K562 (cell line): ENCODE measurements at regions not wholly inside any gene's neighbourhood (a gene's known extent, or its start where the extent isn't known, plus 50 kb on each side); places are given as distances from the start of the nearest gene placed in this dataset.
A peak's percentile ranks its signal among the peaks of the same experiment; 100 is the strongest.

ENCODE experiments used
- ATAC-seq: fragments of 200-7000 bp; cut with Tn5 transposase; 3 replicates; pipeline ENCODE4 v1.9.1; 2020; ENCODE audit warnings: moderate library complexity
- BruUV-seq: library from RNA; stranded (reverse); fragments of 400-500 nt; replicated peaks from 2 replicates; lab custom pipeline; 2021; lab: Mats Ljungman, UMichigan
- CTCF ChIA-PET: fragments of 300-600 bp; formaldehyde crosslinking; extraction: SDS; loops from one replicate; lab custom pipeline; 2021; ENCODE audit warnings: low intra/inter-chr PET ratio; lab: Yijun Ruan, JAX
- POLR2A ChIA-PET: fragments of 300-600, 350-650 bp; sonication (Branson Sonifier 250); formaldehyde crosslinking; extraction: SDS; loops from one replicate; lab custom pipeline; 2021; ENCODE audit warnings: antibody characterized with exemption, inconsistent platforms; lab: Yijun Ruan, JAX
- DNase-seq, 4 experiments: peaks; one replicate each; pipeline versions ENCODE4 v3.0.0 to v3.0.0-alpha.2; 2011 to 2018; ENCODE audit warnings: low spot score in 3 of 4, mixed read lengths in 3 of 4; ENCODE audit errors: extremely low read depth in 1 of 4
- FAIRE-seq: peaks from 2 replicates; lab custom pipeline; 2011; peaks lifted over from hg19 to GRCh38; lab: Jason Lieb, UNC
- H2AFZ ChIP-seq: 2 replicates; pipeline ENCODE4 v1.6.0; 2011; ENCODE audit warnings: low read depth, low read length, control low read depth, inconsistent platforms
- H3K27ac ChIP-seq: fragments of 200-600 bp; 3 replicates; pipeline ENCODE4 v1.8.0; 2011; ENCODE audit warnings: low read depth, mild to moderate bottlenecking, control low read depth, inconsistent platforms, low read length, moderate library complexity, mixed read lengths; ENCODE audit errors: extremely low read depth
- H3K27me3 ChIP-seq, 2 experiments: fragments of 300-600 bp in 1 of 2; 2 replicates in 1 of 2; 3 replicates in 1 of 2; pipeline versions ENCODE4 v1.6.0 to v1.8.0; 2011; ENCODE audit warnings: inconsistent platforms in 2 of 2, low read length in 2 of 2, mild to moderate bottlenecking in 1 of 2, mixed read lengths in 1 of 2, moderate library complexity in 1 of 2; ENCODE audit not compliant: control insufficient read depth in 2 of 2, insufficient read depth in 2 of 2
- H3K36me3 ChIP-seq: fragments of 300-600 bp; 3 replicates; pipeline ENCODE4 v1.8.0; 2011; ENCODE audit warnings: mild to moderate bottlenecking, low read length, inconsistent platforms; ENCODE audit not compliant: control insufficient read depth, insufficient read depth
- H3K4me1 ChIP-seq, 2 experiments: fragments of 200-600 bp in 1 of 2; replicated peaks in 1 of 2; 2 replicates in 1 of 2; 3 replicates in 1 of 2; pipeline versions ENCODE4 v1.5.1 to v1.8.0; 2011; ENCODE audit warnings: inconsistent platforms in 2 of 2, low read length in 2 of 2, mild to moderate bottlenecking in 1 of 2, mixed read lengths in 1 of 2, moderate library complexity in 1 of 2; ENCODE audit not compliant: control insufficient read depth in 2 of 2, insufficient read depth in 2 of 2
- H3K4me2 ChIP-seq: 2 replicates; pipeline ENCODE4 v1.6.1; 2011; ENCODE audit warnings: low read length, control low read depth, inconsistent platforms, mixed read lengths; ENCODE audit not compliant: insufficient read depth
- H3K4me3 ChIP-seq: fragments of 200-600 bp; sonication (generic), shearing (Covaris generic); 2 replicates; pipeline ENCODE4 v1.5.1; 2016; ENCODE audit warnings: control low read depth, inconsistent platforms
- H3K79me2 ChIP-seq: fragments of 200-600 bp; 3 replicates; pipeline ENCODE4 v1.8.0; 2011; ENCODE audit warnings: low read length, inconsistent platforms; ENCODE audit not compliant: control insufficient read depth, insufficient read depth
- H3K9ac ChIP-seq, 2 experiments: 2 replicates each; pipeline versions ENCODE4 v1.6.0 to v1.6.1; 2011; ENCODE audit warnings: low read depth in 2 of 2, low read length in 2 of 2, control low read depth in 1 of 2, inconsistent platforms in 1 of 2, mild to moderate bottlenecking in 1 of 2, mixed read lengths in 1 of 2; ENCODE audit not compliant: insufficient read depth in 1 of 2
- H3K9me1 ChIP-seq: one replicate; pipeline ENCODE4 v1.6.0; 2011; ENCODE audit warnings: inconsistent platforms, mild to moderate bottlenecking, low read length, moderate library complexity; ENCODE audit not compliant: control insufficient read depth, insufficient read depth
- H3K9me3 ChIP-seq: replicated peaks from 2 replicates; pipeline ENCODE4 v1.5.1; 2011; ENCODE audit warnings: low read depth, low read length, inconsistent platforms; ENCODE audit not compliant: control insufficient read depth, insufficient read depth
- H4K20me1 ChIP-seq: replicated peaks from 2 replicates; pipeline ENCODE4 v1.6.1; 2011; ENCODE audit warnings: low read length, inconsistent platforms, mixed read lengths; ENCODE audit not compliant: control insufficient read depth, insufficient read depth
- CEBPG ChIP-seq, 3 experiments: fragments of 200-800 bp in 1 of 3; sonication (Bioruptor generic) in 1 of 3; sonication (generic) in 1 of 3; formaldehyde crosslinking in 1 of 3; IDR thresholded peaks in 2 of 3; conservative IDR thresholded peaks in 1 of 3; 2 replicates each; pipeline versions ENCODE4 v1.6.1 to v1.8.0; 2016 to 2022; ENCODE audit warnings: missing compliant biosample characterization in 2 of 3, missing genetic modification characterization in 2 of 3, mild to moderate bottlenecking in 1 of 3, missing genetic modification reagents in 1 of 3
- DNMT1 ChIP-seq: fragments of 450-650 bp; IDR thresholded peaks from 2 replicates; pipeline ENCODE4 v1.6.1; 2016; ENCODE audit warnings: antibody characterized with exemption, mild to moderate bottlenecking
- EZH2 ChIP-seq: IDR thresholded peaks from 2 replicates; pipeline ENCODE4 v1.6.1; 2012; ENCODE audit warnings: low read depth, mild to moderate bottlenecking, inconsistent platforms, low read length, borderline replicate concordance
- RAD21 ChIP-seq, 2 experiments: fragments of 250-450 bp in 1 of 2; fragments of 450-650 bp in 1 of 2; sonication (Bioruptor Pico) in 1 of 2; formaldehyde crosslinking in 1 of 2; IDR thresholded peaks in 1 of 2; conservative IDR thresholded peaks in 1 of 2; 2 replicates each; pipeline versions ENCODE4 v1.4.0 to v1.8.0; 2020 to 2022; ENCODE audit warnings: mild to moderate bottlenecking in 2 of 2, moderate library complexity in 1 of 2
- WGBS: fragments of 100-300 bp; shearing (Covaris generic); methylation state at CpG from one replicate; pipeline ENCODE4 v1.1.6; 2016; ENCODE audit warnings: low coverage, mixed read lengths; ENCODE audit not compliant: insufficient coverage; ENCODE audit errors: missing lambda C conversion rate; 5-methylcytosine and 5-hydroxymethylcytosine counted together
- in situ Hi-C: fragments of 300-500 bp; cut with MboI; formaldehyde crosslinking; loops from 4 replicates; pipeline ENCODE4 v1.15.0; 2018; ENCODE audit warnings: inconsistent platforms, mixed read lengths
- intact Hi-C: fragments of 100-400 bp; cut with micrococcal nuclease; formaldehyde crosslinking; loops from 2 replicates; pipeline ENCODE4 v1.14.2; 2022
- TF ChIP-seq, protein P1 (sequence below): fragments of 450-650 bp; formaldehyde crosslinking; IDR thresholded peaks from 2 replicates; pipeline ENCODE4 v1.4.0; 2020; ENCODE audit warnings: mild to moderate bottlenecking

DNA sequence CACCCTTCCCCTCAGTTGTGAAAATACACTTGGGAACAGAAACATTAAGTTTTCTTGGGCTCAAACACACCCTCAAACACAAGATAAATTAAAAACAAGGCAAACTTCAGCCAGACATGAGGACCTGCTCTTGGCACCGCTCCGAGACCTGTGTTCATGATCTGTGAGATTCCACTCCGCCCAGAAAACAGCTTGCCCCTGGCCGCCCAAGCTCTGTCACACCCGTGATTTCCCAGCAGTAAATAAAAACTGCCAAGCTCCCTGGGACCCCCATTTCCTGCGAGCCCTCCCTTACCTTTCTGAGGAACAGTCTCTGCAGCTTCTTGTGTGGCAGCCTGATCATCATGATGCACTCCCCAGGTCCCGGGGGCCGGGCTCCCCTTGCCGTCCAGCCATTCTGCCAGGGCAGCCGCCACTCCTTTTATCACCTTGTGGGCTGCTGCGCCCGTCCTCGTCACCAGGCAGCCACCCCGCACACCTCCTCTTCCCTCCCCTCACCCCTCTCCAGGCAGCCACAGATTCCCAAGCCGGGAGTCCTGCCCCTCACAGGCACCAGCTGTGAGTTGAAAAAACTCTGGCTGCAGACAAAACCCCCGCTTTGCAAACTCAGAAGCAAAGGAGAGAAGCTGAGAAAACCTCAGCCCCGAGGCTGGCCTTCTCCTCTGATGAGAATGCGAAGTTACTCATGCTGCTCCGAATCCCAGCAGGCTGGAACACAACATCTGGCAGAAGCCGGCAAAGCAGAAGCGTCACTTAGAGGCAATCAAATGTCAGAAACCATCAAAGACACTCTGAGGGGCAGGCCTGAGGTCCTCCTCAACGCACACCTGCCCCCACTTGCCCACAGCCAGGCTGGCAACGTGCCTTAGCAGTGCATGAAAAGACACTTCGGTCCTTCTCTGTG, 130.4 kb upstream of the RPS6KA2 start:
- DNase-seq: no peak
- WGBS: 1% methylated on average over 23 of the region's 24 CpGs
- H3K9me1 ChIP-seq: no peaks in the 10 kb centered on the region
- H3K79me2 ChIP-seq: no peaks in the 10 kb centered on the region
- no peaks in the 10 kb centered on the region for H3K9me3 ChIP-seq
- H3K4me3 ChIP-seq: no peak overlapping the region
- no peak overlapping the region for H3K4me2 ChIP-seq
- no peak overlapping the region for H2AFZ ChIP-seq
- ATAC-seq: no peak
- ChIA-PET CTCF (no interaction called here), POLR2A (interaction anchor here (1.1 kb wide), 1 partner anchor 17 kb away, joined by 3 read pairs; no protein-coding TSS in a partner anchor)
- no peak overlapping the region for H3K27ac ChIP-seq
- no TSS peak for BruUV-seq
- in situ Hi-C loops: loop anchor here (25.0 kb wide), 1 partner anchor 530 kb away; the partner anchor contains the start of gene UNC93A
- no peaks in the 10 kb centered on the region for H3K36me3 ChIP-seq
- peaks cover 73 to 80% of the 10 kb centered on the region in 2 experiments for H3K27me3 ChIP-seq
- peaks cover 14% of the 10 kb centered on the region; the same call in 1 of the 2 replicates for H4K20me1 ChIP-seq
- intact Hi-C loops: no loop called here
- FAIRE-seq: no peak
- H3K9ac ChIP-seq: no peak overlapping the region
- TF ChIP-seq RAD21 (CRISPR knock-in tag; conservative IDR thresholded peaks at IDR 0.05 in 1 of 2, IDR thresholded peaks at IDR 0.05 in 1 of 2): no peak
- TF ChIP-seq EZH2: 0 out of 2 replicates have a peak, but pooled peaks have one; percentile 48
- TF ChIP-seq DNMT1: no peak
- TF ChIP-seq, protein P1, sequence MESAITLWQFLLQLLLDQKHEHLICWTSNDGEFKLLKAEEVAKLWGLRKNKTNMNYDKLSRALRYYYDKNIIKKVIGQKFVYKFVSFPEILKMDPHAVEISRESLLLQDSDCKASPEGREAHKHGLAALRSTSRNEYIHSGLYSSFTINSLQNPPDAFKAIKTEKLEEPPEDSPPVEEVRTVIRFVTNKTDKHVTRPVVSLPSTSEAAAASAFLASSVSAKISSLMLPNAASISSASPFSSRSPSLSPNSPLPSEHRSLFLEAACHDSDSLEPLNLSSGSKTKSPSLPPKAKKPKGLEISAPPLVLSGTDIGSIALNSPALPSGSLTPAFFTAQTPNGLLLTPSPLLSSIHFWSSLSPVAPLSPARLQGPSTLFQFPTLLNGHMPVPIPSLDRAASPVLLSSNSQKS (CRISPR knock-in tag): no peak
- 0 out of 2 replicates have a peak, but pooled peaks have one; percentile 5 for TF ChIP-seq CEBPG (CRISPR knock-in tag; IDR thresholded peaks at IDR 0.05)
- TF ChIP-seq CEBPG (tag; conservative IDR thresholded peaks at IDR 0.05 in 1 of 2, IDR thresholded peaks at IDR 0.05 in 1 of 2): no peak
- H3K4me1 ChIP-seq: no peaks in the 10 kb centered on the region
